HG03108 (cell line): ENCODE measurements at regions not wholly inside any gene's neighbourhood (a gene's known extent, or its start where the extent isn't known, plus 50 kb on each side); places are given as distances from the start of the nearest gene placed in this dataset.
"Not testable (repeated sequence)": the region's sequence is repeated elsewhere in the genome, so short reads cannot be mapped to it uniquely, and the experiment has no call there.

Experiments
- ATAC-seq: cut with Tn5 transposase; IDR thresholded peaks from one replicate; pipeline ENCODE4 v1.9.1; 2021; ENCODE audit warnings: moderate library complexity; ENCODE audit not compliant: unreplicated experiment

DNA sequence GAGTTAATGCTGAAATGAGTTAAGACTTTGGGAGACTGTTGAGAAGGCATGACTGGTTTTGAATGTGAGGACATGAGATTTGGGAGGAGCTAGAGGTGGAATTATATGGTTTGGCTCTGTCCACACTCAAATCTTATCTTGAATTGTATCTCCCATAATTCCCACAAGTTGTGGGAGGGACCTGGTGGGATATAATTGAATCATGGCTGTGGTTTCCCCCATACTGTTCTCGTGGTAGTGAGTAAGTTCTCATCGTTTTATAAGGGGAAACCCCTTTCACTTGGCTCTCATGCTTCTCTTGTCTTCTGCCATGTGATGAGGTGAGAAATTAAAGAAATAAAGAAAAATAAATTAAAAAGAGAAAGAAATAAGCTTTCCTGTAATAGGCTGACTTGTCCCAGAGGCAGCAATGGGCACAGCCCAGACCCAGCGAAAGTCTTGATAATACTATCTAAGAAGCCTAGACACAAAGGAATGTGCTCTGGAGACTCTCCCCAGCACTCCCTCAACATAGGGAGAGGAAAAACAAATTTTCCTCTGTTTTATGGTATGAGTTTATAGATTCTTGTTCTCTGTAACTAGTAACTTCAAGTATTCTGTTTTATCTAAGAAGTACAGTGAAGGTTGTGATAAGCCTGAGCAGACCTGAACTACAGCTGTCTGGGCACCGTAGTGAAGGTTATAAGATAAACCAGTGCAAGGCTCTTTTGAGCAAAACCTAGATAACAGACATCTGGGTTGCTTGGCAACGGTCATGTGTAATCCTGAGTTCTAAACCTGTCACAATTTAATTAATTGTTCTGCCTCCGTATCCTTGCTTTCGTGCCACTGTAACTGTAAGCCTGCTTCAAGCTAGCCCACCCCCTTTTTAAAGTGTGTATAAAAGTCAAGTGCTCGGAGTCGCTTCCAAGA lies 88.9 kb upstream of the ECI2 start:
- ATAC-seq = no peak

DNA sequence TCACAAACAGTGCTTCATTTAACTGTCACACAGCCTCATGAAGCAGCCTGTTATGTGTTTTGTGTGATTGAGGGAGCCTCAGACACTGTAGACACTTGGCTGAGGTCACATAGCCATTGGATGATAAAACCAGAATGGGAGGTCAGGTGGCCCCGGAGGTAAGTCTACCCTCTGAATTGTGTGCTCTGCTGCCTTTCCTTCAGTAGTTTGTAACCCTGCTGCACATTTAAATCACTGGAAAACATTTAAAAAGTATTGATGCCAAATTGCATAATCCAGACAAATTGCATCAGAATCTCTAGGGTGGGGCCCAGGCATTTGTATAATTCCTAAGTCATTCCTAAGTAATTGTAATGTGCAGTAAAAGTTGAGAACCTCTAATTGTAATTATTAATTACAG lies 85.2 kb upstream of the ECI2 start:
- no peak for ATAC-seq

DNA sequence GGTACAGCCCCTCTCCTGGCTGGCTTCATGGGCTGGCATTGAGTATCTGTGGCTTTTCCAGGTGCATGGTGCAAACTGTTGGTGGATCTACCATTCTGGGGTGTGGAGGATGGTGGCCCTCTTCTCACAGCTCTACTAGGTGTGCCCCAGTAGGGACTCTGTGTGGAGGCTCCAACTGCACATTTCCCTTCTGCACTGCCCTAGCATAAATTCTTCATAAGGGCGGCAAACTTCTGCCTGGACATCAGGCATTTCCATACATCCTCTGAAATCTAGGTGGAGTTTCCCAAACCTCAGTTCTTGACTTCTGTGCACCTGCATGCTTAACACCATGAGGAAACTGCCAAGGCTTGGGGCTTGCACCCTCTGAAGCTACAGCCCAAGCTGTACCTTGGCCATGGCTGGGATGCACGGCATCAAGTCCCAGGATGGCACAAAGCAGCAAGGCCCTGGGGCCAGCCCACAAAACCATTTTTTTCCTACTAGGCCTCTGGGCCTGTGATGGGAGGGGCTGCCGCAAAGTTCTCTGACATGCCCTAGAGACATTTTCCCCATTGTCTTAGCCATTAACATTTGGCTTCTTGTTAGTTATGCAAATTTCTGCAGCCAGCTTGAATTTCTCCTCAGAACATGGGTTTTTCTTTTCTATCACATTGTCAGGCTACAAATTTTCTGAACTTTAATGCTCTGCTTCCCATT lies 83.4 kb upstream of the ECI2 start:
- not testable (repeated sequence) for ATAC-seq

- no peak for ATAC-seq
Observed at GRCh38 chr6:4212588-4212987, 77.2 kb upstream of the ECI2 start.

- ATAC-seq = no peak
Observed at GRCh38 chr6:4210629-4211419, 75.4 kb upstream of the ECI2 start.

GRCh38 chr6:4209196-4209595 lies 73.8 kb upstream of the ECI2 start:
- ATAC-seq = no peak

GRCh38 chr6:4208158-4208557 lies 72.8 kb upstream of the ECI2 start:
- ATAC-seq = no peak

DNA sequence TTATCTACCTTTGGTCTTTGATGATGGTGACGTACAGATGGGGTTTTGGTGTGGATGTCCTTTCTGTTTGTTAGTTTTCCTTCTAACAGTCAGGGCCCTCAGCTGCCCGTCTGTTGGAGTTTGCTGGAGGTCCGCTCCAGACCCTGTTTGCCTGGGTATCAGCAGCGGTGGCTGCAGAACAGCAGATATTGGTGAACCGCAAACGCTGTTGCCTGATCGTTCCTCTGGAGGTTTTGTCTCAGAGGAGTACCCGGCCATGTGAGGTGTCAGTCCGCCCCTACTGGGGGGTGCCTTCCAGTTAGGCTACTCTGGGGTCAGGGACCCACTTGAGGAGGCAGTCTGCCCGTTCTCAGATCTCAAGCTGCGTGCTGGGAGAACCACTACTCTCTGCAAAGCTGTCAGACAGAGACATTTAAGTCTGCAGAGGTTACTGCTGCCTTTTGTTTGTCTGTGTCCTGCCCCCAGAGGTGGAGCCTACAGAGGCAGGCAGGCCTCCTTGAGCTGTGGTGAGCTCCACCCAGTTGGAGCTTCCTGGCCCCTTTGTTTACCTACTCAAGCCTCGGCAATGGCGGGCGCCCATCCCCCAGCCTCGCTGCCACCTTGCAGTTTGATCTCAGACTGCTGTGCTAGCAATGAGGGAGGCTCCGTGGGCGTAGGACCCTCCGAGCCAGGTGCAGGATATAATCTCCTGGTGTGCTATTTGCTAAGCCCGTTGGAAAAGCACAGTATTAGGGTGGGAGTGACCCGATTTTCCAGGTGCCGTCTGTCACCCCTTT lies 68.5 kb upstream of the ECI2 start:
- not testable (repeated sequence) for ATAC-seq

DNA sequence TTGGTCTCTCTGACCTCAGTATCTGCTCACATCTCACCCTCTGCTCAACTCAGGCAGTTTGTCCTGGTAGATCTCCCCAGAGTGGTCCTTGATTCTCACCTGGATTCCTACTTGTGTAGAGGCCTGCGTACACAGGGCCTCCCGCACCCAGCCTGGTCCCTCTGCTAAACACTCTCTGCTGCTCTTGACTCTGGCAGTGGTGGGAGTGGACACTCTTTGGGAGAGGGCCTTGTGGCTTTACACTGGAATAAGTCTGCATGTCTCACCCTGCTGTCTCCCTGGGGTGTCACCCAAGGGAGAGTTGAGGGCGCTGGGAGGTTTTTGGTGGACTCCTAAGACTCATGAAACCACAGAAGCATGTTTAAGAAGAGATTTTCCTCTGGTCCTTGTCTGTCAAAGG lies 57.3 kb upstream of the ECI2 start:
- no peak for ATAC-seq

DNA sequence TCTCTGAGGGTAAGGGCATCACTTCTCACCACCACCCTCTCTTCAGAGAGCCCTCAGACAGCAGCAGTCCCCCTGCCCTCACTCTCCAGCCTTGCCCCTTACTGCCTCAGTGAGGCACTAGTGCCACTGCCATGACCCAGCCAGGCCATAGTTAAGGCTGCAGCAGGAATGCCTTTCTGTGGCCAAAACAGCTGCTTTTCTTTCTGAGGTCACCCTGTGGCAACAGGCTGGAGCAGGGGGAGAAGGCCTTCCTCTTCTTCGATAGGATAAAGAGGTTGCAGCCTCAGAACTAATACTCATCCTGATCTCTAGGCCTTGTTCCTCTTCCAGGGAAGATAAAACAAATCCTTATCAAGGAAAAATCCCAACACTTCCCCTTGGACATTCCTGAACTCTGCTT lies 56.8 kb upstream of the ECI2 start:
- ATAC-seq = no peak

- ATAC-seq = no peak
Observed at GRCh38 chr6:4191271-4191721, 55.9 kb upstream of the ECI2 start.

GRCh38 chr6:4189249-4189648 lies 53.9 kb upstream of the ECI2 start:
- no peak for ATAC-seq

- ATAC-seq = no peak
Observed at GRCh38 chr6:4188801-4189200, 53.4 kb upstream of the ECI2 start.

GRCh38 chr6:4187480-4187879 lies 52.1 kb upstream of the ECI2 start:
- ATAC-seq = no peak

DNA sequence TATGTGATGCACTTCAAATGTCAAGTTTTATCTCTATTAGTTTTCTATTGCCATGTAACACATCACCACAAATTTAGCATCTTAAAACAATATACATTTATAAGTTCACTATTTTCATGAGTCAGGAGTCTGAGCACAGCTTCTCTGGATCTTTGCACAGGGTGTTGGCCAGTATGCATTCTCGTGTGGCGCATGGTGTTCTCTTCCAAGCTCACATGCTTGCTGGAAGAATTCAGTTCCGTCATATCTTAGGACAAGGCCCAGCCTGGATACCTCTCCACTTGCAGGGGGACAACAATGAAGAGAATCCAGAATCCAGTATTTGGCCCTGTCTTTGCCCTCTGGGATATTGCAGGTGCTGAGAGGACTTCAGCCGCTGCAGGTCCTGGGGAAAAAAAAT lies 51.0 kb upstream of the ECI2 start:
- ATAC-seq = no peak

GRCh38 chr6:4185846-4186245 lies 50.5 kb upstream of the ECI2 start:
- ATAC-seq = no peak

- ATAC-seq = no peak
Observed at GRCh38 chr6:4185419-4185818, 50.0 kb upstream of the ECI2 start.
